GM12878 (cell line): ENCODE measurements at regions not wholly inside any gene's neighbourhood (a gene's known extent, or its start where the extent isn't known, plus 50 kb on each side); places are given as distances from the start of the nearest gene placed in this dataset.

Experiments
- ATAC-seq: fragments of 200-7000 bp; cut with Tn5 transposase; 3 replicates; pipeline ENCODE4 v1.9.1; 2020; ENCODE audit warnings: mild to moderate bottlenecking, moderate library complexity
- BruUV-seq: library from RNA; stranded (reverse); fragments of 400-500 nt; replicated peaks from 2 replicates; lab custom pipeline; 2021; lab: Mats Ljungman, UMichigan
- CTCF ChIA-PET: fragments of 300-600 bp; sonication (Branson Sonifier 250); formaldehyde crosslinking; extraction: SDS; loops from one replicate; lab custom pipeline; 2021; ENCODE audit warnings: inconsistent platforms; lab: Yijun Ruan, JAX
- POLR2A ChIA-PET: fragments of 350-600 bp; formaldehyde crosslinking; extraction: SDS; loops from one replicate; lab custom pipeline; 2021; ENCODE audit warnings: inconsistent platforms; lab: Charles Lee
- RAD21 ChIA-PET: fragments of 300-600 bp; sonication (Branson Sonifier 250); formaldehyde crosslinking; loops from one replicate; lab custom pipeline; 2023; ENCODE audit warnings: antibody characterized with exemption; ENCODE audit not compliant: unreplicated experiment; lab: Charles Lee
- SMC1A ChIA-PET: fragments of 300-600 bp; sonication (Branson Sonifier 250); formaldehyde crosslinking; loops from one replicate; lab custom pipeline; 2023; ENCODE audit not compliant: unreplicated experiment, uncharacterized antibody; lab: Charles Lee
- DNase-seq: peaks from one replicate; pipeline ENCODE4 v3.0.0-alpha.2; 2011; ENCODE audit warnings: low read depth, low spot score
- FAIRE-seq: peaks from 3 replicates; lab custom pipeline; 2011; peaks lifted over from hg19 to GRCh38; lab: Jason Lieb, UNC
- H2AFZ ChIP-seq: 2 replicates; pipeline ENCODE4 v1.6.0; 2011; ENCODE audit warnings: low read depth, low read length, control low read depth; ENCODE audit not compliant: control insufficient read depth
- H3K27ac ChIP-seq: 2 replicates; pipeline ENCODE4 v1.5.1; 2011; ENCODE audit warnings: control low read depth; ENCODE audit not compliant: control insufficient read depth, insufficient read depth
- H3K27me3 ChIP-seq, 2 experiments: replicated peaks in 1 of 2; 2 replicates each; pipeline versions ENCODE4 v1.6.0 to v1.6.1; 2011; ENCODE audit warnings: low read length in 1 of 2; ENCODE audit not compliant: control insufficient read depth in 2 of 2, insufficient read depth in 2 of 2
- H3K36me3 ChIP-seq, 2 experiments: 2 replicates each; pipeline ENCODE4 v1.5.1; 2011; ENCODE audit warnings: low read length in 1 of 2; ENCODE audit not compliant: control insufficient read depth in 2 of 2, insufficient read depth in 2 of 2
- H3K4me1 ChIP-seq: 2 replicates; pipeline ENCODE4 v1.6.1; 2011; ENCODE audit warnings: mild to moderate bottlenecking, low read length, moderate library complexity, mixed read lengths; ENCODE audit not compliant: control insufficient read depth, insufficient read depth
- H3K4me2 ChIP-seq: 2 replicates; pipeline ENCODE4 v1.6.0; 2011; ENCODE audit warnings: control low read depth; ENCODE audit not compliant: control insufficient read depth, insufficient read depth
- H3K4me3 ChIP-seq: fragments of 200-600 bp; sonication (generic); 2 replicates; pipeline ENCODE4 v1.5.1; 2016
- H3K79me2 ChIP-seq: 2 replicates; pipeline ENCODE4 v1.6.0; 2011; ENCODE audit warnings: low read length; ENCODE audit not compliant: control insufficient read depth, insufficient read depth
- H3K9ac ChIP-seq: 2 replicates; pipeline ENCODE4 v1.8.0; 2011; ENCODE audit warnings: low read length, control low read depth, mixed read lengths; ENCODE audit not compliant: control insufficient read depth, insufficient read depth
- H3K9me3 ChIP-seq: replicated peaks from 3 replicates; pipeline ENCODE4 v1.5.1; 2011; ENCODE audit warnings: mild to moderate bottlenecking, low read length; ENCODE audit not compliant: control insufficient read depth, insufficient read depth
- H4K20me1 ChIP-seq: 2 replicates; pipeline ENCODE4 v1.6.0; 2011; ENCODE audit not compliant: control insufficient read depth, insufficient read depth
- E4F1 ChIP-seq: fragments of 450-650 bp; IDR thresholded peaks from 2 replicates; pipeline ENCODE4 v1.6.1; 2018; ENCODE audit warnings: borderline replicate concordance, mild to moderate bottlenecking; ENCODE audit not compliant: partially characterized antibody
- FOXM1 ChIP-seq: IDR thresholded peaks from 2 replicates; pipeline ENCODE4 v1.6.1; 2012; ENCODE audit warnings: low read depth, mild to moderate bottlenecking, inconsistent platforms, low read length, moderate library complexity
- IRF4 ChIP-seq: IDR thresholded peaks from 2 replicates; pipeline ENCODE4 v1.6.1; 2011; ENCODE audit warnings: low read depth, low read length
- JUND ChIP-seq: IDR thresholded peaks from 2 replicates; pipeline ENCODE4 v1.6.1; 2012; ENCODE audit warnings: low read depth, mild to moderate bottlenecking, low read length, improper control_type of control experiment, moderate library complexity
- MAX ChIP-seq: IDR thresholded peaks from 2 replicates; pipeline ENCODE4 v1.6.1; 2012; ENCODE audit warnings: low read depth, low read length, improper control_type of control experiment
- MYB ChIP-seq: fragments of 150-350 bp; IDR thresholded peaks from 2 replicates; pipeline ENCODE4 v1.6.1; 2014; ENCODE audit warnings: mild to moderate bottlenecking, low read depth, low read length, borderline replicate concordance
- POLR2A ChIP-seq: IDR thresholded peaks from 2 replicates; pipeline ENCODE4 v1.6.1; 2011; ENCODE audit warnings: low read depth, mild to moderate bottlenecking, low read length
- SKIL ChIP-seq: fragments of 450-650 bp; IDR thresholded peaks from 2 replicates; pipeline ENCODE4 v1.6.1; 2017; ENCODE audit warnings: mild to moderate bottlenecking, low read depth, inconsistent platforms; ENCODE audit not compliant: poor library complexity, severe bottlenecking
- TCF7 ChIP-seq: IDR thresholded peaks from 2 replicates; pipeline ENCODE4 v1.6.1; 2014; ENCODE audit warnings: antibody characterized with exemption, borderline replicate concordance
- USF1 ChIP-seq: IDR thresholded peaks from 2 replicates; pipeline ENCODE4 v1.6.1; 2011; ENCODE audit warnings: borderline replicate concordance, low read depth, mild to moderate bottlenecking, moderate library complexity, mixed read lengths, low read length; ENCODE audit not compliant: insufficient read depth; ENCODE audit errors: extremely low read length
- ZBTB33 ChIP-seq: fragments of 450-650 bp; IDR thresholded peaks from 2 replicates; pipeline ENCODE4 v1.6.1; 2017; ENCODE audit warnings: mild to moderate bottlenecking
- ZNF24 ChIP-seq: fragments of 450-650 bp; IDR thresholded peaks from 2 replicates; pipeline ENCODE4 v1.6.1; 2017; ENCODE audit warnings: antibody characterized with exemption, mild to moderate bottlenecking
- ZNF687 ChIP-seq: fragments of 450-650 bp; IDR thresholded peaks from 2 replicates; pipeline ENCODE4 v1.6.1; 2017; ENCODE audit warnings: mild to moderate bottlenecking, moderate library complexity
- WGBS: methylation state at CpG from one replicate; pipeline ENCODE4 v1.1.6; 2016; ENCODE audit warnings: low lambda C conversion rate; ENCODE audit not compliant: insufficient replicate concordance, insufficient coverage; ENCODE audit errors: missing lambda C conversion rate; 5-methylcytosine and 5-hydroxymethylcytosine counted together
- in situ Hi-C: fragments of 300-500 bp; cut with MboI; formaldehyde crosslinking; loops from 9 replicates; pipeline ENCODE4 v1.14.3; 2018; ENCODE audit warnings: mixed read lengths
- intact Hi-C: fragments of 100-400 bp; cut with micrococcal nuclease; formaldehyde crosslinking; loops from one replicate; pipeline ENCODE4 v1.14.2; 2022; ENCODE audit not compliant: unreplicated experiment

- no peak overlapping the region for H2AFZ ChIP-seq
- DNase-seq, result no peak
- POLR2A ChIA-PET, result no interaction called here
- H3K27me3 ChIP-seq, result no peaks in the 10 kb centered on the region
- H4K20me1 ChIP-seq, result no peaks in the 10 kb centered on the region
- no peak overlapping the region for H3K9ac ChIP-seq
- CTCF ChIA-PET, result interaction anchor here (0.6 kb wide), 1 partner anchor 109 kb away, joined by 3 read pairs; no protein-coding TSS in a partner anchor
- RAD21 ChIA-PET, result no interaction called here
- ATAC-seq, result no peak
- no peak overlapping the region for H3K4me3 ChIP-seq
- H3K4me1 ChIP-seq, result no peaks in the 10 kb centered on the region
- no peak for FAIRE-seq
- 0% methylated on average over 1 of the region's 1 CpG for WGBS
- in situ Hi-C loops, result no loop called here
- no peak overlapping the region for H3K27ac ChIP-seq
- no peaks in the 10 kb centered on the region for H3K9me3 ChIP-seq
- H3K4me2 ChIP-seq, result no peak overlapping the region
- no TSS peak for BruUV-seq
- SMC1A ChIA-PET, result no interaction called here
- H3K79me2 ChIP-seq, result no peaks in the 10 kb centered on the region
- no peaks in the 10 kb centered on the region for H3K36me3 ChIP-seq
- intact Hi-C loops, result no loop called here
- TF ChIP-seq TCF7 (no peak), E4F1 (no peak), FOXM1 (no peak), POLR2A (no peak), ZNF24 (no peak), ZNF687 (no peak), MAX (no peak), MYB (no peak), ZBTB33 (no peak), IRF4 (no peak), JUND (no peak), USF1 (no peak), SKIL (no peak)
These were observed 608.7 kb upstream of the FAM174A start for GRCh38 chr5:99926463-99926862.
